Stomach (tissue), 8 donors: ENCODE measurements at regions not wholly inside any gene's neighbourhood (a gene's known extent, or its start where the extent isn't known, plus 50 kb on each side); places are given as distances from the start of the nearest gene placed in this dataset.
"Not testable (repeated sequence)": the region's sequence is repeated elsewhere in the genome, so short reads cannot be mapped to it uniquely, and the experiment has no call there.

ENCODE experiments used
- DNase-seq, 2 donors: peaks; one replicate each; pipeline versions ENCODE4 v3.0.0 to v3.0.0-alpha.2; 2013 to 2019
- H3K27ac ChIP-seq, 5 donors: fragments of 200-600 bp in 4 of 5; sonication (generic) in 4 of 5; one replicate each; pipeline ENCODE4 v1.5.1; 2013 to 2019; ENCODE audit warnings: mild to moderate bottlenecking in 1 of 5, moderate library complexity in 1 of 5
- H3K27me3 ChIP-seq, 3 donors: fragments of 200-600 bp; sonication (generic); one replicate each; pipeline ENCODE4 v1.5.1; 2017 to 2019; ENCODE audit warnings: mixed run types in 1 of 3
- H3K36me3 ChIP-seq, 4 donors: fragments of 200-600 bp; sonication (generic); 1 replicate in 3 of 4; 2 replicates in 1 of 4; pipeline ENCODE4 v1.5.1; 2016 to 2019
- H3K4me1 ChIP-seq, 4 donors: fragments of 200-600 bp; sonication (generic); one replicate each; pipeline ENCODE4 v1.5.1; 2016 to 2019
- H3K4me3 ChIP-seq, 4 donors: fragments of 200-600 bp; sonication (generic) in 3 of 4; one replicate each; pipeline ENCODE4 v1.5.1; 2016 to 2019; ENCODE audit warnings: mild to moderate bottlenecking in 1 of 4
- H3K9me3 ChIP-seq, 4 donors: fragments of 200-600 bp; sonication (generic); one replicate each; pipeline ENCODE4 v1.5.1; 2016 to 2019
- CTCF ChIP-seq, 7 experiments: fragments of 450-650 bp in 4 of 7; fragments of 200-600 bp in 3 of 7; sonication (generic) in 3 of 7; IDR thresholded peaks; one replicate each; pipeline ENCODE4 v1.5.1; 2016 to 2019; ENCODE audit warnings: antibody characterized with exemption in 7 of 7, control low read depth in 2 of 7, mild to moderate bottlenecking in 1 of 7
- EP300 ChIP-seq: sonication (generic); formaldehyde crosslinking; IDR thresholded peaks from one replicate; pipeline ENCODE4 v1.6.1; 2017; ENCODE audit warnings: antibody characterized with exemption
- POLR2A ChIP-seq, 4 donors: fragments of 450-650 bp; IDR thresholded peaks; one replicate each; pipeline ENCODE4 v1.6.1; 2016; ENCODE audit warnings: antibody characterized with exemption in 4 of 4, control low read depth in 2 of 4, mild to moderate bottlenecking in 1 of 4, moderate library complexity in 1 of 4
- POLR2AphosphoS5 ChIP-seq, 3 donors: sonication (generic); formaldehyde crosslinking; IDR thresholded peaks; one replicate each; pipeline ENCODE4 v1.6.1; 2016; ENCODE audit warnings: antibody characterized with exemption in 3 of 3
- WGBS, 5 donors: extraction: QIAGEN DNeasy Blood & Tissue Kit in 3 of 5; methylation state at CpG; one replicate each; pipeline versions ENCODE4 v1.1.5 to v1.1.7; 2013 to 2018; 5-methylcytosine and 5-hydroxymethylcytosine counted together
- intact Hi-C: fragments of 100-400 bp; cut with DNase I; formaldehyde crosslinking; loops from one replicate; pipeline ENCODE4 v1.15.1; 2023; ENCODE audit warnings: low total_unique reads
- donor health status: healthy with polysubstance abuse.
- donor health status: Bipolar disorder and iron deficiency.
- donor health status: healthy.

GRCh38 chr1:194624833-194625232, 1438.4 kb upstream of the B3GALT2 start:
- WGBS, 5 donors: 73 to 96% (median 92%) methylated on average over 4 of the region's 4 CpGs; no CpG with 5 or more reads in 1 of the 5 donors
- Histone ChIP-seq H3K36me3 (no peaks in the 10 kb centered on the region), H3K27me3 (no peaks in the 10 kb centered on the region), H3K4me3 (no peak overlapping the region), H3K4me1 (no peaks in the 10 kb centered on the region), H3K27ac (no peak overlapping the region), H3K9me3 (peaks cover 0 to 14% (median 2%) of the 10 kb centered on the region in 4 donors)
- TF ChIP-seq EP300: no peak
- TF ChIP-seq CTCF (IDR thresholded peaks at IDR 0.05): no peak
- no peak for TF ChIP-seq POLR2A (IDR thresholded peaks at IDR 0.05)
- TF ChIP-seq POLR2AphosphoS5 (IDR thresholded peaks at IDR 0.05): no peak
- no peak for DNase-seq
- intact Hi-C loops: no loop called here

GRCh38 chr1:194618101-194618500, 1431.7 kb upstream of the B3GALT2 start:
- 67 to 93% (median 88%) methylated on average over 2 of the region's 2 CpGs for WGBS, 5 donors
- Histone ChIP-seq H3K4me1 (no peaks in the 10 kb centered on the region), H3K9me3 (peaks cover 0 to 23% (median 8%) of the 10 kb centered on the region in 4 donors), H3K27me3 (no peaks in the 10 kb centered on the region), H3K4me3 (no peak overlapping the region), H3K36me3 (no peaks in the 10 kb centered on the region), H3K27ac (no peak overlapping the region)
- DNase-seq: no peak
- no peak for TF ChIP-seq EP300
- TF ChIP-seq CTCF (IDR thresholded peaks at IDR 0.05): no peak
- no peak for TF ChIP-seq POLR2AphosphoS5 (IDR thresholded peaks at IDR 0.05)
- no peak for TF ChIP-seq POLR2A (IDR thresholded peaks at IDR 0.05)
- intact Hi-C loops: no loop called here

- WGBS, 5 donors: 82 to 93% (median 89%) methylated on average over 6 of the region's 6 CpGs
Observed at GRCh38 chr1:194617272-194617671, 1430.9 kb upstream of the B3GALT2 start.

GRCh38 chr1:194616835-194617234, 1430.4 kb upstream of the B3GALT2 start:
- no peak for DNase-seq
- TF ChIP-seq POLR2AphosphoS5 (IDR thresholded peaks at IDR 0.05) (no peak), POLR2A (IDR thresholded peaks at IDR 0.05) (no peak), EP300 (no peak), CTCF (IDR thresholded peaks at IDR 0.05) (no peak)
- WGBS, 5 donors: 78 to 89% (median 86%) methylated on average over 9 of the region's 9 CpGs
- Histone ChIP-seq H3K4me3 (no peak overlapping the region), H3K27me3 (no peaks in the 10 kb centered on the region), H3K9me3 (peaks cover 0 to 23% (median 8%) of the 10 kb centered on the region in 4 donors), H3K4me1 (no peaks in the 10 kb centered on the region), H3K36me3 (no peaks in the 10 kb centered on the region), H3K27ac (no peak overlapping the region)
- intact Hi-C loops: no loop called here

More at GRCh38 chr1:194617272-194617671, 1430.9 kb upstream of the B3GALT2 start:
- DNase-seq, H3K36me3 ChIP-seq, intact Hi-C loops, H3K4me3 ChIP-seq, H3K27ac ChIP-seq, H3K4me1 ChIP-seq, H3K27me3 ChIP-seq: not testable (repeated sequence)
- H3K9me3 ChIP-seq: peaks cover 0 to 23% (median 8%) of the 10 kb centered on the region in 4 donors

GRCh38 chr1:194602184-194602583, 1415.8 kb upstream of the B3GALT2 start:
- Histone ChIP-seq H3K27ac (no peak overlapping the region), H3K36me3 (no peaks in the 10 kb centered on the region), H3K4me1 (no peaks in the 10 kb centered on the region), H3K27me3 (no peaks in the 10 kb centered on the region), H3K4me3 (no peak overlapping the region), H3K9me3 (peaks cover 0 to 6% (median 0%) of the 10 kb centered on the region in 4 donors)
- TF ChIP-seq EP300 (no peak), CTCF (IDR thresholded peaks at IDR 0.05) (no peak), POLR2AphosphoS5 (IDR thresholded peaks at IDR 0.05) (no peak), POLR2A (IDR thresholded peaks at IDR 0.05) (no peak)
- DNase-seq: no peak
- WGBS, 5 donors: 67 to 85% (median 73%) methylated on average over 1 of the region's 1 CpG
- intact Hi-C loops: no loop called here
